GM21360 (cell line): ENCODE measurements at regions not wholly inside any gene's neighbourhood (a gene's known extent, or its start where the extent isn't known, plus 50 kb on each side); places are given as distances from the start of the nearest gene placed in this dataset.
"Not testable (repeated sequence)": the region's sequence is repeated elsewhere in the genome, so short reads cannot be mapped to it uniquely, and the experiment has no call there.

Source experiments
- ATAC-seq: cut with Tn5 transposase; IDR thresholded peaks from one replicate; pipeline ENCODE4 v1.9.1; 2021; ENCODE audit warnings: mild to moderate bottlenecking, moderate library complexity; ENCODE audit not compliant: unreplicated experiment

- no peak for ATAC-seq
These were observed 276.0 kb downstream of the RWDD3 start for GRCh38 chr1:95509989-95510388.

GRCh38 chr1:95512925-95513324 lies 278.9 kb downstream of the RWDD3 start:
- no peak for ATAC-seq

- ATAC-seq = no peak
These were observed 283.5 kb downstream of the RWDD3 start for GRCh38 chr1:95517506-95517905.

GRCh38 chr1:95518310-95518709 lies 284.3 kb downstream of the RWDD3 start:
- ATAC-seq = no peak

- no peak for ATAC-seq
These were observed 286.4 kb downstream of the RWDD3 start for GRCh38 chr1:95520390-95520789.

GRCh38 chr1:95532335-95532734 lies 298.3 kb downstream of the RWDD3 start:
- ATAC-seq = no peak

GRCh38 chr1:95534985-95535384 lies 301.0 kb downstream of the RWDD3 start:
- ATAC-seq = no peak

- no peak for ATAC-seq
These were observed 301.6 kb downstream of the RWDD3 start for GRCh38 chr1:95535614-95536013.

- no peak for ATAC-seq
These were observed 302.5 kb downstream of the RWDD3 start for GRCh38 chr1:95536501-95536900.

GRCh38 chr1:95537176-95537575 lies 303.2 kb downstream of the RWDD3 start:
- ATAC-seq = no peak

- ATAC-seq = not testable (repeated sequence)
These were observed 304.2 kb downstream of the RWDD3 start for GRCh38 chr1:95538242-95538641.

GRCh38 chr1:95542936-95543335 lies 308.9 kb downstream of the RWDD3 start:
- no peak for ATAC-seq

GRCh38 chr1:95547005-95547404 lies 313.0 kb downstream of the RWDD3 start:
- no peak for ATAC-seq

GRCh38 chr1:95548211-95548610 lies 314.2 kb downstream of the RWDD3 start:
- no peak for ATAC-seq

GRCh38 chr1:95551201-95551600 lies 317.2 kb downstream of the RWDD3 start:
- ATAC-seq = no peak

GRCh38 chr1:95553595-95553994 lies 319.6 kb downstream of the RWDD3 start:
- ATAC-seq = no peak

GRCh38 chr1:95554408-95554807 lies 320.4 kb downstream of the RWDD3 start:
- no peak for ATAC-seq

GRCh38 chr1:95558791-95559190 lies 324.8 kb downstream of the RWDD3 start:
- ATAC-seq = no peak

GRCh38 chr1:95561346-95561745 lies 327.3 kb downstream of the RWDD3 start:
- ATAC-seq = no peak

GRCh38 chr1:95562230-95562629 lies 328.2 kb downstream of the RWDD3 start:
- ATAC-seq = no peak

- ATAC-seq = no peak
These were observed 338.0 kb downstream of the RWDD3 start for GRCh38 chr1:95572002-95572401.

GRCh38 chr1:95572962-95573361 lies 339.0 kb downstream of the RWDD3 start:
- no peak for ATAC-seq

GRCh38 chr1:95575291-95575690 lies 341.3 kb downstream of the RWDD3 start:
- no peak for ATAC-seq

GRCh38 chr1:95578462-95578861 lies 344.5 kb downstream of the RWDD3 start:
- no peak for ATAC-seq
